HAP-1 (cell line): ENCODE measurements at regions not wholly inside any gene's neighbourhood (a gene's known extent, or its start where the extent isn't known, plus 50 kb on each side); places are given as distances from the start of the nearest gene placed in this dataset.

Experiments used
- DNase-seq, 2 experiments: peaks; one replicate each; pipeline ENCODE4 v3.0.0-alpha.2; 2016 to 2020; ENCODE audit warnings: low spot score in 2 of 2
- H3K27me3 ChIP-seq: fragments of 250-450 bp; sonication (Bioruptor Pico); 2 replicates; pipeline ENCODE4 v1.5.1; 2020; ENCODE audit warnings: low read depth, mild to moderate bottlenecking, moderate library complexity
- H3K36me3 ChIP-seq: fragments of 250-450 bp; sonication (Bioruptor Pico); replicated peaks from 2 replicates; pipeline ENCODE4 v1.5.1; 2020; ENCODE audit warnings: mild to moderate bottlenecking
- H3K4me1 ChIP-seq: fragments of 250-450 bp; sonication (Bioruptor Pico); 2 replicates; pipeline ENCODE4 v1.5.1; 2020; ENCODE audit warnings: mild to moderate bottlenecking
- H3K4me3 ChIP-seq: fragments of 250-450 bp; sonication (Bioruptor Pico); 2 replicates; pipeline ENCODE4 v1.5.1; 2020; ENCODE audit warnings: mild to moderate bottlenecking, moderate library complexity
- H3K9me3 ChIP-seq: fragments of 250-450 bp; sonication (Bioruptor Pico); 2 replicates; pipeline ENCODE4 v1.5.1; 2020; ENCODE audit warnings: mild to moderate bottlenecking, moderate library complexity
- in situ Hi-C: fragments of 300-500 bp; cut with MboI; formaldehyde crosslinking; loops from 3 replicates; pipeline ENCODE4 v1.14.3; 2020; ENCODE audit warnings: low sequenced_read_pairs, inconsistent platforms, mixed read lengths

DNA sequence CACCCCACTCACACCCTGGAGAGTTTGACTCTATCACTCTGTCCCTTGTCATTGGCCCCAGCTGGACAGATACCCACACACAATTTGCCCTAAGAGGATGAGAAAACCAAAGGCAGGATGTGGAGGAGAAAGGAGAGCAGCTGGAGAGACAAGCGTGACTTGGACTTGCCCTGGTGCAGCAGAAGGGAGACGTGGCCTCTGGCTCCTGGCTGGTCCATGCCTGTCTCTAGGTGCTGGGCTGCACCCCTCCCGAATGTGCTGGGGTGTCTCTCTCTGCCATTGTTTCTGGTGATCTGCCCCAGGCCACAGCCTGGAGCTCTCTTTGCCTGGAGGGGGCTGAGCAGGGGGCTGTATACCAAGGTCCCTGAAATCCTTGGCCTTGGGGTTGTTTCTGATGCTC lies 88.7 kb upstream of the HDAC4 start:
- H3K4me1 ChIP-seq: no peaks in the 10 kb centered on the region
- H3K27me3 ChIP-seq: no peaks in the 10 kb centered on the region
- in situ Hi-C loops: no loop called here

GRCh38 chr2:239488125-239488524 lies 87.3 kb upstream of the HDAC4 start:
- H3K4me1 ChIP-seq: no peaks in the 10 kb centered on the region
- no peaks in the 10 kb centered on the region for H3K9me3 ChIP-seq
- in situ Hi-C loops: no loop called here
- H3K4me3 ChIP-seq: no peak overlapping the region
- H3K36me3 ChIP-seq: no peaks in the 10 kb centered on the region
- H3K27me3 ChIP-seq: no peaks in the 10 kb centered on the region
- DNase-seq: no peak

More for the DNA sequence above, 88.7 kb upstream of the HDAC4 start:
- DNase-seq: no peak
- no peaks in the 10 kb centered on the region for H3K36me3 ChIP-seq
- no peak overlapping the region for H3K4me3 ChIP-seq
- no peaks in the 10 kb centered on the region for H3K9me3 ChIP-seq

DNA sequence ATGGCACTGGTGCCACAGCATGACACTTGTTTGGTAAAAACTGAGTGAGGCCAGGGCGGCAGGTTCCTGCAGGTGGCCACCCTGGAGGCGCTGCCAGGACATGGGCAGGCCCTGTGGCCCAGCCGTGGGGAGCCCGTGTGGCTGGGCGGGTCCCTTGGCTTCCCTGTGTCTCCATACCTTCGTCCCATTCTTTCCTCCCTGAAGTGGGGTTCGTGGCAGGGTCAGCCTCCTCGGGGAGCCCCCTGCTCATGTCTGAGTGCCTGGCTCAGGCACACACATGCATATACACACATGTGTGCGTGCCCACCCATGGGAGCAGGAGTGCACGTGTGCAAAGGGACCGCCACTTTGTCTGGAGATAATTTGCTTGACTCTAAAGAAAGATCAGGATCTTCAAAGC lies 86.5 kb upstream of the HDAC4 start:
- Histone ChIP-seq H3K27me3 (no peaks in the 10 kb centered on the region), H3K4me3 (no peak overlapping the region), H3K9me3 (no peaks in the 10 kb centered on the region), H3K36me3 (no peaks in the 10 kb centered on the region), H3K4me1 (no peaks in the 10 kb centered on the region)
- DNase-seq: no peak
- in situ Hi-C loops: no loop called here

GRCh38 chr2:239485622-239486021 lies 84.8 kb upstream of the HDAC4 start:
- H3K36me3 ChIP-seq: no peaks in the 10 kb centered on the region
- in situ Hi-C loops: no loop called here
- H3K27me3 ChIP-seq: no peaks in the 10 kb centered on the region
- no peaks in the 10 kb centered on the region for H3K4me1 ChIP-seq
- H3K4me3 ChIP-seq: no peak overlapping the region
- no peak for DNase-seq
- no peaks in the 10 kb centered on the region for H3K9me3 ChIP-seq

DNA sequence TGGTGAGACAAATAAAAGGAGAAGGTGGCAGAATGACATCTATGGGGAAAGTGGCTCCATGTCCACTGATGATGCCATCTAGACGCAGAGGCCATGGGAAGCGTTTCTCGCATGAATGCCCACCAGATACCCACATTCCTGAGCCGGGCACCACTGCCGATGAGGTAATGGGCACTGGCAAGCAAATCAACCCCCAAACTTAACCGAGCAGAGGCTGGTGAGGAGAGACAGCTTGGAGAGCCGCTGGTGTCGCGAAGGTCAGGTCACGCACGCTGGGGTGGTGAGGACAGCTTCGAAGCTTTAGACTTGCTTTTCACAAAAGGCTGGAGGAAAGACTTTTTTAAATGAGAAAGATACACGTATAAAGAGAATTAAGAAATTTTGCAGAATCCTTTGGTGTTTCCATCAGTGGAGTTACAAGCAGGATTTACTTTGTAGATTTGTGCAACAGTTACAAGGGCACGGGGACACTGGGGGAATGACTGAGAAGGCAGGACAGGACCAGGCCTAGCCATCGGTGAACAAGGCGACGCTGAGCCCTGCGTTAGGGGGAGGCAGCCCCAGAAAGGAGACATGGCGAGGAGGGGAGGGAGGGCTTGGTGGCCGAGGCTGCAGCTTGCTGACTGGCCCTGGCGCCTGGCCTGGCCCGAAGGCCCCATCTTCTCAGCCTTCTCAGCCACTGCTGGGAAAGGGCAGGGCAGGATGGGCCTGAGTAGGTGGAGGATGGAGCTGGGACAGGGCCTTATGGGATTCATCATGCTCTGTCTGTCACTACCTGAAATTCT lies 83.9 kb upstream of the HDAC4 start:
- Histone ChIP-seq H3K36me3 (no peaks in the 10 kb centered on the region), H3K4me1 (no peaks in the 10 kb centered on the region), H3K9me3 (no peaks in the 10 kb centered on the region), H3K4me3 (no peak overlapping the region), H3K27me3 (no peaks in the 10 kb centered on the region)
- in situ Hi-C loops: no loop called here
- DNase-seq: no peak

- Histone ChIP-seq H3K36me3 (no peaks in the 10 kb centered on the region), H3K4me1 (no peaks in the 10 kb centered on the region), H3K27me3 (no peaks in the 10 kb centered on the region), H3K4me3 (no peak overlapping the region), H3K9me3 (no peaks in the 10 kb centered on the region)
- DNase-seq: no peak
- in situ Hi-C loops: no loop called here
Observed at GRCh38 chr2:239482778-239483712, 82.2 kb upstream of the HDAC4 start.

DNA sequence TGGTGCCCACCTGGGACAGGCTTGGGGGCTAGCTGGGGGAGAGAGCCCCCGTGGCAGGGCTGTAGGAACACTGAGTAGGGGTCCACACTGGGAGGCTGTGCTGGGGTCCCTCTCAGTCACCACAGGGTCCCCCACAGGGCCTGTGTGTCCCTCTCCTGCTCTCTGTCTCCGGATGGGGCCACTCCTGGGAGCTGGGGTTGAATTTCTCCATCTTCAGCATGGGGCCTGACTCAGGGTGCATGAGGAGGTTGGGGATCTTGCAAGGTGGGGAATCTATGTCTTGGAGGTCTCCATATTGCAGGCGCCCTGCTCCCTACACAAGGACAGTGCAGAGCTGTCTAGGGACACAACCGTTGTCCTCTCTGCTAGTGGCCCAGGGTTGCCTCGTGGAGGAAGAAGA lies 78.7 kb upstream of the HDAC4 start:
- in situ Hi-C loops: no loop called here
- no peaks in the 10 kb centered on the region for H3K4me1 ChIP-seq
- no peak for DNase-seq
- no peaks in the 10 kb centered on the region for H3K27me3 ChIP-seq
- no peak overlapping the region for H3K4me3 ChIP-seq
- H3K9me3 ChIP-seq: no peaks in the 10 kb centered on the region
- H3K36me3 ChIP-seq: no peaks in the 10 kb centered on the region

GRCh38 chr2:239477591-239477990 lies 76.8 kb upstream of the HDAC4 start:
- no peaks in the 10 kb centered on the region for H3K4me1 ChIP-seq
- in situ Hi-C loops: no loop called here
- no peak overlapping the region for H3K4me3 ChIP-seq
- no peaks in the 10 kb centered on the region for H3K36me3 ChIP-seq
- DNase-seq: no peak
- no peaks in the 10 kb centered on the region for H3K9me3 ChIP-seq
- no peaks in the 10 kb centered on the region for H3K27me3 ChIP-seq

DNA sequence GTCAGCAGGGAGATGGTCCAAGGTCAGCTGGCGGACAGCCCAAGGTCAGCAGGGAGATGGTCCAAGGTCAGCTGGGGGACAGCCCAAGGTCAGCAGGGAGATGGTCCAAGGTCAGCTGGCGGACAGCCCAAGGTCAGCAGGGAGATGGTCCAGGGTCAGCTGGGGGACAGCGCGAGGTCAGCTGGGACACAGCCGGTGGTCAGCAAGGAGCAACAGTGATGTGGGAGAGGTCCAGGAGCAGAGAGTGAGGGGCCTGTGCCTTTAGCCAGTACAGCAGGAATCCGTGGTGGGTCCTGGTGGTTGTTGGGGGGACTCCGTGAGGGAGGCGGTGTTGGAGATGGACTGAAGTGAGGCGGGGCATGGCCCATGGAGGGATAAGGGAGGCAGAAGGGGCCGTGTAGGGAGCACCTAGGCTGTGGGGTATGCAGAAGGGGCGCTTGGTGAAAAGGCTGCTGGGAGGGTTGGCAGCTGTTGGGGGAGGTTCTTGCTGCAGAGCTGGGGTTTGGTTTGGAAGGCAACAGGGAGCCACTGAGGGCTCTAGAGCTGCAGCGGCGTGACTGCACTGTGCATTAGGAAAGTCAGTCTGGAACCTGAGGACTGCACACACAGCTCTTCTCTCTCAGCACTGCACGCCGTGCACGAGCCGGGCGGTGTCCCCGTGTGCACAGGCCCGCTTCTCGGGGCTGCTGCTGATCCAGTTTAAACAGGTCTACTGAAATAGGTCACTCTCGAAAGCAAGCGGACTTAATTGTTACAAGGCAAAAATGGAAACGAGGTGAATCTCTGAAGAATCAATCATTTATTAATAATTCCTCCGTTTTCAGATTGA lies 76.2 kb upstream of the HDAC4 start:
- H3K27me3 ChIP-seq: no peaks in the 10 kb centered on the region
- no peaks in the 10 kb centered on the region for H3K9me3 ChIP-seq
- no peaks in the 10 kb centered on the region for H3K4me1 ChIP-seq
- H3K4me3 ChIP-seq: no peak overlapping the region
- no peaks in the 10 kb centered on the region for H3K36me3 ChIP-seq
- no peak for DNase-seq
- in situ Hi-C loops: no loop called here

GRCh38 chr2:239476029-239476756 lies 75.4 kb upstream of the HDAC4 start:
- H3K4me3 ChIP-seq: no peak overlapping the region
- no peaks in the 10 kb centered on the region for H3K27me3 ChIP-seq
- no peak for DNase-seq
- H3K9me3 ChIP-seq: no peaks in the 10 kb centered on the region
- no peaks in the 10 kb centered on the region for H3K36me3 ChIP-seq
- H3K4me1 ChIP-seq: no peaks in the 10 kb centered on the region
- in situ Hi-C loops: no loop called here

GRCh38 chr2:239475161-239476028 lies 74.6 kb upstream of the HDAC4 start:
- Histone ChIP-seq H3K36me3 (no peaks in the 10 kb centered on the region), H3K4me3 (no peak overlapping the region), H3K4me1 (no peaks in the 10 kb centered on the region), H3K9me3 (no peaks in the 10 kb centered on the region), H3K27me3 (no peaks in the 10 kb centered on the region)
- DNase-seq: no peak
- in situ Hi-C loops: no loop called here

DNA sequence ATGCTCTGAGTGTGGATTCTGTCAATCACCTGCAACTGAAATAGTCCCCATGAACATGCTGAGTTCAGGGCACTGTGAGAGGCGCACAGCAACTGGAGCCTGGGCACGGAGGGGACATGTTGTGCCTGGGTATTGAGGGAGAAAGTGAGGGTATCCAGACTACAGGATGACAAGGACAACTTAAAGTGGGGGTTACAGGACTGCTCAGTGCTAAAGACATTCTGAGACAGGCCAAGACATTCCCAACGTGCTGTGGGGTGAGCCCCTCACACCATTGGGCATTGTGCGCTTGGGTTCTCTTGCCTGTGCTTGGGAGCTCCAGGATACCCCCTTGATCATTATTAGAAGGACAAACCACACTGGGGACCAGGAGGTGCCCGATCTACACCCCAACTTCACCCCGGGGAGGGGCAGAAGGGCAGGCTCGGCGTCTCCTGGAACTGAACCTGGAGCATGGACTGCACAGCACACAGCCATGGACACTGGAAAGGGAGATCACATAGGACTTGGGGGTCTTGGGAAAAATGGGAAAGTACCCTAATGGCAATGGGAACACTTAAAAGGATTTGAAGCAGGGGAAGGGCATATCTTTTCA lies 72.5 kb upstream of the HDAC4 start:
- Histone ChIP-seq H3K36me3 (no peaks in the 10 kb centered on the region), H3K4me1 (no peaks in the 10 kb centered on the region), H3K9me3 (no peaks in the 10 kb centered on the region), H3K27me3 (no peaks in the 10 kb centered on the region), H3K4me3 (no peak overlapping the region)
- no peak for DNase-seq
- in situ Hi-C loops: no loop called here
